CD4-positive, alpha-beta T cell treated with Interleukin-10 for 1 hour (primary cell): ENCODE measurements at regions not wholly inside any gene's neighbourhood (a gene's known extent, or its start where the extent isn't known, plus 50 kb on each side); places are given as distances from the start of the nearest gene placed in this dataset.

Experiments
- DNase-seq: peaks from one replicate; pipeline ENCODE4 v3.0.0-alpha.2; 2020

DNA sequence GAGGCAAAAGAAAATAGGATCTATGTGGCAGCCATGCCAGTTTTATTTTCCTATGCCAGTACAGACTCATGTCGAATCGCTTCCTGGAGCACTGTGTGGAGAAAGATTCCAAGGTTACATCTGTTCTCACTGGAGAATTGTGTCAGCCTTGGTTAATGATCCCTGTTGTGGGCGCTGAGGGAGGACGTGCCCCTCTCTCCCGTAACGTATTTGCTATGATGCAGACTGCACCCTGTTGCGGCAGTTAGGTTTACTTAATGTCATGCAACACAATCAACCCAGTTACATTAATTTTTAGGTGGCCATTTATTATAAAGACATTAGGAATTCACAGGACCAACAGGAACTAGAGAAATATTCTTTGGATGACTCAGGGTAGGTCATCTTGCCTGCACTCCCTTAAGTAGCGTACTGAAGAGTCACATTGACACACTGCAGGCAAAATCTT, 892.9 kb downstream of the EFNB2 start:
- DNase-seq: no peak

- no peak for DNase-seq
Measured at GRCh38 chr13:105641121-105641520, 894.3 kb downstream of the EFNB2 start.

DNA sequence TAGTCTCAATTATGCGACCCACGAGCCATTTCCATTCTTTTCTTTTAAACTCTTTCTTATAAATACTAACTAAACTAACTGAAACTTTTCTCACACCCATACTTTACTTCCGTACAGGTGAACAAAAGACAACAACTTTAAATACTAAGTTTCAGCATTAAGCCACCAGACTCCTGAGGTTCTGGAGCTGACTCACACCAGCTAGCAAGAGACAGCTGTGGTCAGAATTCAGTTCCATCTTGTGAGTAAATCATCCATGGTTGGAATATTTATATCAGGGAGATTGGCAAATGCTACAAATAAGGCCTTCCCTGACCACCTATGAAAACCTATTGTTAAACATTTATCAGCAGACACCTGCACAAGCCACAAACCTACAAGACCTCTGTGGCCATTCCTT, 897.0 kb downstream of the EFNB2 start:
- no peak for DNase-seq

- DNase-seq: no peak
Measured at GRCh38 chr13:105634059-105634458, 901.4 kb downstream of the EFNB2 start.

GRCh38 chr13:105630431-105630830, 905.0 kb downstream of the EFNB2 start:
- no peak for DNase-seq

- DNase-seq: no peak
Measured at GRCh38 chr13:105627270-105627669, 908.2 kb downstream of the EFNB2 start.

DNA sequence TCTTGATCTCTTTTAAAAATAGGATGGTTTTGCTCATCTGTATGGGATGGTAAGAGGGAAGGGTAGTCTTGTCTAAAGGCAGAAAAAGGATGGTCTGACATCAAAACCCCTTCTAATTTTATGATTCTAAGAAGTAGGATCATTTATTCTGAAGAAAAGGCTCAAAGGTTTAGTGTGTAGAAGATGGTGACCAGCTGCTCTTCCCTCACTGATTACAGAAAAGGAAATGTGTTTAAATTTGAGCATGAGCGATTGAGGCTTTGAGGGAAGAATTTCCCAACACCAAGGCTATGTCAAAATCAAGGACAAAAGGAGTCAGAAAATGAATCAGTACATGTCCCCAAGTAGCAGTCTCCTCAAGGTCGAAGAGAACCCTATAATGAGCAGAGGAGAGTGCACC, 909.8 kb downstream of the EFNB2 start:
- no peak for DNase-seq

DNA sequence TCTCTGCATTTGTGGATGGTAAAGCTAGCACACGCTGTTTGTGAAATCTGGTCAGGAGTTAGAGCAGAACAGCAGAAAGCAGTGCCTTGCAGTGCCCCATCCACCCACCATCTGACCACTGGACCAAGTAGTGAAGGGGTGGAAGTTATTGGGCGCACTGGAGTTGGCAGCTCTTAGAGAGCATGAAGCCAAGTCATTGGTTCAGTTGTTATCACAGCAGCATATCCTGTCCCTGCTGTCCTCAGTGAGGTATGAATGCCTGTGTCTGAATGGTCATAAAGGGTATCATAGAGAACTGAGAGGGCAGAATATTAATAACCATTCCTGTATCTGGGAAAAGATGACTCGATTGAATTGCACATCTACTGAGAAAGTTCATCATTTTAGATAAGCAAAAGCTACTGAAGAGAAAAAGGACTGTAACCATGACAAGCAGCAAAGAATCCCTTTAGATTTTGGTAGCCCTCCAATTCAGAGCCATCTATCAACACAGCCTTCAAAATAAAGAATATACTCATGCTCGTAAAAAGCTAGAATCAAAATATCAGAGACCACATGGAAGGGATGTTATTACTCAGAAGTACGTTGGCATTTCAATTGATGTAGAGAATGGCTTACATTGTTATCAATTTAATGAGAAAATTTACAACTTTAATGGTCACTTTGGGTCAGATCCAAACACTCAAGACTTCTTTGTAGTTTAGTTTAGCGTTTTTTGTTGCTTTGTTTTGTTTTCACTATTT, 919.0 kb downstream of the EFNB2 start:
- no peak for DNase-seq

- DNase-seq: no peak
Measured at GRCh38 chr13:105612541-105612940, 922.9 kb downstream of the EFNB2 start.

GRCh38 chr13:105611424-105611823, 924.0 kb downstream of the EFNB2 start:
- DNase-seq: no peak

DNA sequence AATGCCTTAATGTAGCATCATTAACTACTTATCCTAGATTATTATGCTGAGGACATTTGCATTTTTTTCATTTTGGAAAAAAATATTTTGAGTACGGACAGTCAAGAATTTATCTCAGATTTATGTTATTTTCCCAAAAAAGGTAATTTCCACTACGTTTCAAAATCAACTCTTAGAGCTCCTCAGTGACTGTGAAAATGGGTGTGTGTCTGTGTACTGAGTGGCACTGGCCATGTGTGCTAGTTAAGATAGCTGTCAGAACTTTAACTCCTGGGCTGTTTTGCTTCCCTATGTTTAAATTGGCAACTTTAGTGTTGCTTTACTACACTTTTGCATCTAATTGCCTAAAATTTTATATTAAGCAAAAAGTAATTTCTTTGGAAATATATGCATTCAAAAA, 927.4 kb downstream of the EFNB2 start:
- no peak for DNase-seq

GRCh38 chr13:105607426-105607825, 928.0 kb downstream of the EFNB2 start:
- DNase-seq: no peak

DNA sequence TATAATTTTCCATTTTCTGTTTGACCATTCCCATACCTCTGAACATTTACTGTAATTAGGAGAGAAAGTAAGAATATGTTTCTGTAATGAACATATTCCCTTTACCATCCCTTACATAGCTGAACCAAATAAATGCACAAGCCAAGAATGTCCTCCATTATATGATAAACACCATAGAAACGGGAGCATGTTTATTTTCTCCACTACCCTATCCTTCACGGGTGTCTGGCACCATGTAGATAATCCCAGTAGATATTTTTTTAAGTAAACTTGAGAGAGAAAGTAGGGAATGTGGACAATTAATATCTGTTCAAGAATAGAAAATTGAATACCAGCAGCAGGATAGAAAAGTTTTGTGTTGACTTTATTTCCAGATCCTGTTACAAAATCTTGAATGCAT, 928.4 kb downstream of the EFNB2 start:
- no peak for DNase-seq

DNA sequence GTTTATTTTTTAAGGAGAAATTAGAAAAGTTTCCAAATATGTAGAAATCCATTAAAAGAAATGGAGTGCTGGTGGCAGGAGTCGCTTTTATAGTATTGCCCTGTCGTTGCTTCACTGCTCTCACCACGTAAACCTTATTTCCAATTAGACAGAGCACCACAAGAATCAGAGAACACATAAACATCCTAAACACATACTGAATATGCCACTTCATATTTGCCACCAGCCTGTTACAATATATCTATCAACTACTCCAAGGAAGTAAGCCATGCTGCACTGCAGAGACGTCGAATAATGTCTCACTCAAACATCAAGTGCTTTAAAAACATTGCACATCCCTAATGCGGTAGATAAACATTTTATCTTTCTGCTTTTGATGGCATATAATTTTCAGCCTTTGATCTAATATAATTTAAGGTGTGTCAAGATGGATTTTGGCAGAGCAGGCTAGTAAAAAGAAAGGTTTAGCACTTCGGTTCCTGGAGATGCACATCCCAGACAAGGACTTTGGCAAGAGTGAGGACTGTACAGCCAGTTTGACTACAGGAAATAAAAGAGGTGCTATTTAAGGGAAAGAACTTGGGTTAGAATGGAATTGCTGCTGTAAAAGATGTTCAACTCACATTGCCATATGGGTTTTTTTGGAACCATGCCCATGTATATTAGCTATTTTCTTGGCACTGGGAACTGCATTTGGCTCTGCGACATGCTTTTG, 932.3 kb downstream of the EFNB2 start:
- DNase-seq: no peak

GRCh38 chr13:105599477-105600037, 935.9 kb downstream of the EFNB2 start:
- no peak for DNase-seq

GRCh38 chr13:105598529-105598928, 936.9 kb downstream of the EFNB2 start:
- DNase-seq: no peak

DNA sequence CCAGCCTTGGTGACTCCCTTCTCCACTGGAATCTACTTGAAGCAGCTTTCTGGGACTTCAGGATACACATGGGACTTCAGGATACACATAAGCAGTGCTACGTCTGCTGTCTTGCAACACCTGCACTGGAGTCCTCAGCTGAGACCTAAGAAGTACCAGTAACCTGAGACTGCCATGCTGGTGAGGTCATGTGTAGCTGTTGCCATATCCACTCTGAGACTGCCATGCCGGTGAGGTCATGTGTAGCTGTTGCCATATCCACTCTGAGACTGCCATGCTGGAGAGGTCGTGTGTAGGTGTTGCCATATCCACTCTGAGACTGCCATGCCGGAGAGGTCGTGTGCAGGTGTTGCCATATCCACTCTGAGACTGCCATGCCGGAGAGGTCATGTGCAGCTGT, 937.9 kb downstream of the EFNB2 start:
- no peak for DNase-seq

GRCh38 chr13:105595471-105595870, 940.0 kb downstream of the EFNB2 start:
- DNase-seq: no peak

DNA sequence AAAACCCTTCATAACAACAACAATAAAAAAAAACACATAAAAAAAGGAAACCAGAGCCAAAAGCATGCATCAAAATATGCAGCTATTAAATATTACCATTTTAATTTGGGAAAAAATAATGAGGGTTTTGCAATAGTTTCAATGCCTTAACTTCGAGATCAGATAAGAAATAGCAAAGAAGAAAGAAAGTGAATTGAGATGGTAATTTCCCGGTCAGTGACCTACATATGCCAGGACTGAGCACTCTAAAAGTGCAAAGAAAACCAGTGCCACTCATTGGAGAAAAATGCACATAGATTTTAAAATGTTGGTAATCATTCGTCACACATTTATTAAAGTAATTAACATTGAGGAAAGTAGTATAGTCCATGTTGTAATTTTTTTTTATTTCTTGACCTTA, 944.2 kb downstream of the EFNB2 start:
- no peak for DNase-seq

DNA sequence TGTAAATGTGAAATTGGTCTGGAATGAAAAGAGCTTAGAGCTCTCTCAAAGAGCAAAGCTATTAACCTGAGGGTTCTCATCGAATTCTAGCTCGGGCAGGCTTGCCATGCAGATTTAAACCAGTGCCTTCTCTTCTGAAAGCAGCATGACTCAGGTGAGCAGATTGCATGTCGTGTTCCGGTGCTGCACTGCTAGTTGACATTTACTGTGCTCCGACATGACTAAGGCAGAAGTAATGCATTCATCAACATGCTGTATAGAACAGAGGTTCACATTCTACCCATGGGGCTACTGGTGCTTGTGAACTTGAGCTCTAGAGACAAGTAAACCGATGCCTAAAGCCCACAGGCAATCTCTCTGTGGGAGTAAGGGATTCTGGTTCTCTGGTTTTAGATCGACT, 947.7 kb downstream of the EFNB2 start:
- no peak for DNase-seq

GRCh38 chr13:105579821-105580710, 955.4 kb downstream of the EFNB2 start:
- no peak for DNase-seq

- DNase-seq: no peak
Measured at GRCh38 chr13:105573136-105573535, 962.3 kb downstream of the EFNB2 start.

- no peak for DNase-seq
Measured at GRCh38 chr13:105572401-105572800, 963.1 kb downstream of the EFNB2 start.
